Uterus (tissue), 2 donors: ENCODE measurements at regions not wholly inside any gene's neighbourhood (a gene's known extent, or its start where the extent isn't known, plus 50 kb on each side); places are given as distances from the start of the nearest gene placed in this dataset.

Experiments used
- POLR2A ChIP-seq, 2 donors: fragments of 450-650 bp; IDR thresholded peaks; one replicate each; pipeline ENCODE4 v1.6.1; 2016; ENCODE audit warnings: antibody characterized with exemption in 2 of 2, mild to moderate bottlenecking in 1 of 2, moderate library complexity in 1 of 2
- TF ChIP-seq, protein P1 (sequence below), 4 experiments: fragments of 200-600 bp in 2 of 4; fragments of 450-650 bp in 2 of 4; sonication (generic) in 2 of 4; IDR thresholded peaks; one replicate each; pipeline ENCODE4 v1.5.1; 2016 to 2019; ENCODE audit warnings: antibody characterized with exemption in 4 of 4, mild to moderate bottlenecking in 2 of 4, moderate library complexity in 1 of 4

- TF ChIP-seq, protein P1, sequence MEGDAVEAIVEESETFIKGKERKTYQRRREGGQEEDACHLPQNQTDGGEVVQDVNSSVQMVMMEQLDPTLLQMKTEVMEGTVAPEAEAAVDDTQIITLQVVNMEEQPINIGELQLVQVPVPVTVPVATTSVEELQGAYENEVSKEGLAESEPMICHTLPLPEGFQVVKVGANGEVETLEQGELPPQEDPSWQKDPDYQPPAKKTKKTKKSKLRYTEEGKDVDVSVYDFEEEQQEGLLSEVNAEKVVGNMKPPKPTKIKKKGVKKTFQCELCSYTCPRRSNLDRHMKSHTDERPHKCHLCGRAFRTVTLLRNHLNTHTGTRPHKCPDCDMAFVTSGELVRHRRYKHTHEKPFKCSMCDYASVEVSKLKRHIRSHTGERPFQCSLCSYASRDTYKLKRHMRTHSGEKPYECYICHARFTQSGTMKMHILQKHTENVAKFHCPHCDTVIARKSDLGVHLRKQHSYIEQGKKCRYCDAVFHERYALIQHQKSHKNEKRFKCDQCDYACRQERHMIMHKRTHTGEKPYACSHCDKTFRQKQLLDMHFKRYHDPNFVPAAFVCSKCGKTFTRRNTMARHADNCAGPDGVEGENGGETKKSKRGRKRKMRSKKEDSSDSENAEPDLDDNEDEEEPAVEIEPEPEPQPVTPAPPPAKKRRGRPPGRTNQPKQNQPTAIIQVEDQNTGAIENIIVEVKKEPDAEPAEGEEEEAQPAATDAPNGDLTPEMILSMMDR (IDR thresholded peaks at IDR 0.05): no peak
- no peak for TF ChIP-seq POLR2A (IDR thresholded peaks at IDR 0.05)
These were observed 105.0 kb downstream of the MATN1 start for GRCh38 chr1:30618335-30618747.
